Heart left ventricle (tissue), 16 donors: ENCODE measurements at regions not wholly inside any gene's neighbourhood (a gene's known extent, or its start where the extent isn't known, plus 50 kb on each side); places are given as distances from the start of the nearest gene placed in this dataset.

Source experiments
- ATAC-seq, 4 donors: fragments of 200-7000 bp; cut with Tn5 transposase; one replicate each; pipeline ENCODE4 v1.9.1; 2020 to 2022; ENCODE audit warnings: moderate library complexity in 4 of 4, mild to moderate bottlenecking in 3 of 4, moderate number of reproducible peaks in 1 of 4
- DNase-seq, 5 donors: peaks; one replicate each; pipeline ENCODE4 v3.0.0-alpha.2; 2020
- H3K27ac ChIP-seq, 12 donors: fragments of 200-600 bp; sonication (generic) in 4 of 12; one replicate each; pipeline versions ENCODE4 v1.5.0 to v1.8.0; 2016 to 2022; ENCODE audit warnings: mild to moderate bottlenecking in 2 of 12
- H3K27me3 ChIP-seq, 9 donors: fragments of 200-600 bp; sonication (generic) in 2 of 9; one replicate each; pipeline versions ENCODE4 v1.5.1 to v1.8.0; 2016 to 2022; ENCODE audit warnings: mild to moderate bottlenecking in 3 of 9
- H3K36me3 ChIP-seq, 9 donors: fragments of 200-600 bp; sonication (generic) in 2 of 9; one replicate each; pipeline versions ENCODE4 v1.5.0 to v1.8.0; 2018 to 2022; ENCODE audit warnings: mild to moderate bottlenecking in 2 of 9
- H3K4me1 ChIP-seq, 12 donors: fragments of 200-600 bp; sonication (generic) in 4 of 12; one replicate each; pipeline versions ENCODE4 v1.5.0 to v1.8.0; 2016 to 2022; ENCODE audit warnings: mild to moderate bottlenecking in 3 of 12
- H3K4me3 ChIP-seq, 12 donors: fragments of 200-600 bp; sonication (generic) in 4 of 12; one replicate each; pipeline versions ENCODE4 v1.5.0 to v1.8.0; 2017 to 2022; ENCODE audit warnings: mild to moderate bottlenecking in 9 of 12, moderate library complexity in 4 of 12
- H3K9me3 ChIP-seq, 12 donors: fragments of 200-600 bp; sonication (generic) in 4 of 12; one replicate each; pipeline versions ENCODE4 v1.5.0 to v1.8.0; 2016 to 2022; ENCODE audit warnings: mild to moderate bottlenecking in 1 of 12
- CTCF ChIP-seq, 12 donors: fragments of 200-600 bp; sonication (generic) in 4 of 12; IDR thresholded peaks; one replicate each; pipeline versions ENCODE4 v1.5.0 to v1.8.0; 2018 to 2022; ENCODE audit warnings: antibody characterized with exemption in 12 of 12, mild to moderate bottlenecking in 5 of 12
- POLR2A ChIP-seq, 2 donors: fragments of 450-650 bp; IDR thresholded peaks; one replicate each; pipeline ENCODE4 v1.6.1; 2017; ENCODE audit warnings: antibody characterized with exemption in 2 of 2, mild to moderate bottlenecking in 2 of 2, moderate library complexity in 2 of 2
- WGBS, 4 donors: extraction: QIAGEN DNeasy Blood & Tissue Kit in 2 of 4; methylation state at CpG; one replicate each; pipeline versions ENCODE4 v1.1.5 to v1.1.7; 2013 to 2018; 5-methylcytosine and 5-hydroxymethylcytosine counted together
- intact Hi-C, 10 donors: fragments of 100-400 bp; cut with DNase I; formaldehyde crosslinking; loops; one replicate each; pipeline versions ENCODE4 v1.11.1 to v1.14.2; 2022
- donor health status: ischemic (EF 13 %, LVEDD 7.1; RV severe dilation, severe dysfunction).
- donor health status: healthy with polysubstance abuse.
- donor health status: DM: no; HTN: yes; CAD: no.
- donor health status: DM: no; HTN: no; CAD: no.
- donor health status: ischemic (EF 25% LVEDD 6.9; RV normal size, moderate dysfunction).
- donor health status: ischemic (EF 25% LVEDD 5.7; RV mildly dilated, moderate dysfunction).
- donor health status: healthy.
- donor health status: DM: yes; HTN: yes; CAD: no.
- donor health status: ischemic (EF 35%, LVEDD 5.7; RV mildly dilated, moderate dysfunction).
- donor health status: nonischemic (EF 11% LVEDD 7.7; RV severe dilation, severe dysfunction).
- donor health status: DM: yes; HTN: yes; CAD: no.
- donor health status: PGD.
- donor health status: ischemic (EF 29% LVEDD 5.4; RV normal size, mild dysfunction).
- donor health status: nonischemic (EF 23%, LVEDD 6.1; RV moderate dilation, normal function).

GRCh38 chr15:39013262-39013661 is 448.6 kb upstream of the RASGRP1 start:
- intact Hi-C loops = loop anchor here in 1 of 10 donors (10.0 kb wide), 1 partner anchor 62 kb away; no protein-coding TSS in a partner anchor
- H3K27me3 ChIP-seq = no peaks in the 10 kb centered on the region
- ATAC-seq (no peak), DNase-seq (no peak)
- 80 to 85% (median 83%) methylated on average over 11 to 12 of the region's 12 CpGs for WGBS, 4 donors
- no peaks in the 10 kb centered on the region for H3K4me1 ChIP-seq
- no peak overlapping the region for H3K27ac ChIP-seq
- TF ChIP-seq POLR2A (IDR thresholded peaks at IDR 0.05) = no peak
- TF ChIP-seq CTCF (IDR thresholded peaks at IDR 0.05) = no peak
- no peaks in the 10 kb centered on the region for H3K36me3 ChIP-seq
- peaks cover 0 to 34% (median 14%) of the 10 kb centered on the region in 12 donors for H3K9me3 ChIP-seq
- no peak overlapping the region for H3K4me3 ChIP-seq

- Histone ChIP-seq H3K27me3 (no peaks in the 10 kb centered on the region), H3K4me1 (no peaks in the 10 kb centered on the region), H3K9me3 (peaks cover 0 to 22% (median 9%) of the 10 kb centered on the region in 12 donors), H3K36me3 (no peaks in the 10 kb centered on the region), H3K27ac (no peak overlapping the region), H3K4me3 (no peak overlapping the region)
- WGBS, 4 donors = 0 to 52% (median 45%) methylated on average over 1 of the region's 1 CpG
- intact Hi-C loops = loop anchor here in 1 of 10 donors (10.0 kb wide), 1 partner anchor 60 kb away; no protein-coding TSS in a partner anchor
- ATAC-seq = no peak
- no peak for DNase-seq
- TF ChIP-seq CTCF (IDR thresholded peaks at IDR 0.05) = no peak
- TF ChIP-seq POLR2A (IDR thresholded peaks at IDR 0.05) = no peak
Measured at GRCh38 chr15:39014682-39015081, 450.1 kb upstream of the RASGRP1 start.

- no peak overlapping the region for H3K27ac ChIP-seq
- DNase-seq (no peak), ATAC-seq (no peak)
- no peaks in the 10 kb centered on the region for H3K36me3 ChIP-seq
- TF ChIP-seq POLR2A (IDR thresholded peaks at IDR 0.05) (no peak), CTCF (IDR thresholded peaks at IDR 0.05) (no peak)
- no peaks in the 10 kb centered on the region for H3K4me1 ChIP-seq
- H3K27me3 ChIP-seq = no peaks in the 10 kb centered on the region
- intact Hi-C loops = loop anchor here in 1 of 10 donors (10.0 kb wide), 1 partner anchor 58 kb away; no protein-coding TSS in a partner anchor
- H3K4me3 ChIP-seq = no peak overlapping the region
- H3K9me3 ChIP-seq = peaks cover 0 to 8% (median 0%) of the 10 kb centered on the region in 12 donors
- 53 to 69% (median 59%) methylated on average over 3 of the region's 3 CpGs for WGBS, 4 donors
Measured at GRCh38 chr15:39016706-39017105, 452.1 kb upstream of the RASGRP1 start.

- WGBS, 4 donors = 40 to 52% (median 46%) methylated on average over 4 of the region's 4 CpGs
- Histone ChIP-seq H3K9me3 (peaks cover 0 to 8% (median 0%) of the 10 kb centered on the region in 12 donors), H3K4me1 (peaks cover 0 to 10% (median 0%) of the 10 kb centered on the region in 12 donors), H3K27ac (no peak overlapping the region), H3K27me3 (no peaks in the 10 kb centered on the region), H3K4me3 (no peak overlapping the region), H3K36me3 (no peaks in the 10 kb centered on the region)
- intact Hi-C loops = loop anchor here in 1 of 10 donors (10.0 kb wide), 1 partner anchor 56 kb away; no protein-coding TSS in a partner anchor
- DNase-seq (no peak), ATAC-seq (no peak)
- TF ChIP-seq CTCF (IDR thresholded peaks at IDR 0.05) = no peak
- no peak for TF ChIP-seq POLR2A (IDR thresholded peaks at IDR 0.05)
Measured at GRCh38 chr15:39018966-39019365, 454.4 kb upstream of the RASGRP1 start.
